Smooth muscle cell (in vitro differentiated cells): ENCODE measurements at regions not wholly inside any gene's neighbourhood (a gene's known extent, or its start where the extent isn't known, plus 50 kb on each side); places are given as distances from the start of the nearest gene placed in this dataset.

Experiments
- DNase-seq: peaks from one replicate; lab custom pipeline; 2025; ENCODE audit not compliant: unreplicated experiment; lab: John Stamatoyannopoulos, UW
- H2AFZ ChIP-seq: fragments of 200-600 bp; sonication (generic); 2 replicates; pipeline ENCODE4 v1.6.0; 2016; ENCODE audit warnings: antibody characterized with exemption, low read depth, mild to moderate bottlenecking
- H3F3A ChIP-seq: fragments of 200-600 bp; sonication (generic); 2 replicates; pipeline ENCODE4 v1.6.0; 2017; ENCODE audit warnings: antibody characterized with exemption, low read depth
- H3K27ac ChIP-seq: fragments of 200-600 bp; sonication (generic); 2 replicates; pipeline ENCODE4 v1.5.1; 2016; ENCODE audit warnings: low read depth, mild to moderate bottlenecking
- H3K27me3 ChIP-seq: fragments of 200-600 bp; sonication (generic); 2 replicates; pipeline ENCODE4 v1.6.1; 2016; ENCODE audit warnings: low read depth, mild to moderate bottlenecking
- H3K36me3 ChIP-seq: fragments of 200-600 bp; sonication (generic); 2 replicates; pipeline ENCODE4 v1.5.1; 2016; ENCODE audit warnings: low read depth
- H3K4me1 ChIP-seq: fragments of 200-600 bp; sonication (generic); 2 replicates; pipeline ENCODE4 v1.5.1; 2016; ENCODE audit warnings: low read depth
- H3K4me2 ChIP-seq: fragments of 200-600 bp; sonication (generic); 2 replicates; pipeline ENCODE4 v1.6.0; 2016; ENCODE audit warnings: mild to moderate bottlenecking
- H3K4me3 ChIP-seq: fragments of 200-600 bp; sonication (generic); 2 replicates; pipeline ENCODE4 v1.5.1; 2016; ENCODE audit warnings: mild to moderate bottlenecking
- H3K79me2 ChIP-seq: fragments of 200-600 bp; sonication (generic); 2 replicates; pipeline ENCODE4 v1.6.0; 2016; ENCODE audit warnings: low read depth, mild to moderate bottlenecking
- H3K9ac ChIP-seq: fragments of 200-600 bp; sonication (generic); 2 replicates; pipeline ENCODE4 v1.6.0; 2016; ENCODE audit warnings: low read depth
- H3K9me3 ChIP-seq: fragments of 200-600 bp; sonication (generic); replicated peaks from 2 replicates; pipeline ENCODE4 v1.5.1; 2016; ENCODE audit warnings: low read depth
- H4K20me1 ChIP-seq: fragments of 200-600 bp; sonication (generic); 2 replicates; pipeline ENCODE4 v1.6.0; 2016; ENCODE audit warnings: low read depth
- CTCF ChIP-seq: fragments of 200-600 bp; sonication (generic); IDR thresholded peaks from 2 replicates; pipeline ENCODE4 v1.5.1; 2017; ENCODE audit warnings: borderline replicate concordance, mild to moderate bottlenecking, antibody characterized with exemption; ENCODE audit not compliant: insufficient read depth, poor library complexity, severe bottlenecking
- WGBS: methylation state at CpG from one replicate; pipeline ENCODE4 v1.1.7; 2016; ENCODE audit warnings: low lambda C conversion rate; 5-methylcytosine and 5-hydroxymethylcytosine counted together

DNA sequence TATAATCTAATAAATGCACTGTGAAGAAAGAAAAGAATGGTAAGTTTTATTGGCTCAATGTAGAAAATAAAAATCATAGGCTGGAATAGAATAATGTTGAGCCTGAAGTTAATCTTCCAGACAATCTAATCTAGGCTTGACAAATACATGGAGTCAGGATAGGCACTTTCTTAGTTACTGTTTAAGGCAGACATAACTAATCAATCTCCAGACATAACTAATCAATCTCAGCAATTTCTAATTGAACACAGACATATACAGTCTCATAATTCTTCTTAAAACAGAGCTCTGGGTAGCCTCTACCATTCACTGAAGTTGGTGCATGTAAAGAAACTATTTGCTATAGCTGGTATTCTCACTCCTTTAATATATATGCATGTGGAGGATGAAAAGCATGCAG is 150.1 kb upstream of the CTAGE1 start:
- H3F3A ChIP-seq = no peaks in the 10 kb centered on the region
- H3K9ac ChIP-seq = no peak overlapping the region
- DNase-seq = no peak
- no peak overlapping the region for H3K27ac ChIP-seq
- no peak overlapping the region for H2AFZ ChIP-seq
- H3K27me3 ChIP-seq = no peaks in the 10 kb centered on the region
- TF ChIP-seq CTCF = no peak
- H3K36me3 ChIP-seq = no peaks in the 10 kb centered on the region
- no peak overlapping the region for H3K4me3 ChIP-seq
- H3K4me2 ChIP-seq = no peak overlapping the region
- peaks cover 3% of the 10 kb centered on the region for H3K4me1 ChIP-seq
- peaks cover 1% of the 10 kb centered on the region for H3K79me2 ChIP-seq
- H4K20me1 ChIP-seq = no peaks in the 10 kb centered on the region
- no peaks in the 10 kb centered on the region for H3K9me3 ChIP-seq

DNA sequence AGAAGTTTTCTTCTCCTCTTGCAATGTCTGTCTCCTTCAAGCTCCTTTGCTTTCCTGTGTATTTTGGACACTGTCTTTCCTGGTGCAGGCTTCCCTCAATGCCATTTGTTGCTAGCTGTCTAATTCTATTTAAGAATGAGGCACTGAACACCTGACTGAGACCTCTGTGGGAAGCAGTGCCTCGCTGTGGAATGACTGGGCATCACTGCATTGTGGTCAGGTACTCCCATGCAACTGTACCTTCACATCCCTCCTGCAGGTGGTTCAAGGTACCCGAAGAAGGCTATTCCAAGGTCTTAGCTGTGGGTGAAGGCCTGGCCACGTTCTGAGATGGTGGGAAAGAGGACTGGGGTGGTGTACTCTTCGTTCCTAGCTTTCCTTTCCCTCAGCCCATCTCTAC is 152.8 kb upstream of the CTAGE1 start:
- H2AFZ ChIP-seq = no peak overlapping the region
- H4K20me1 ChIP-seq = no peaks in the 10 kb centered on the region
- WGBS = 69% methylated on average over 4 of the region's 4 CpGs
- H3K36me3 ChIP-seq = no peaks in the 10 kb centered on the region
- H3K4me1 ChIP-seq = no peaks in the 10 kb centered on the region
- no peaks in the 10 kb centered on the region for H3K27me3 ChIP-seq
- no peak overlapping the region for H3K4me2 ChIP-seq
- no peak for TF ChIP-seq CTCF
- H3K4me3 ChIP-seq = no peak overlapping the region
- H3K27ac ChIP-seq = no peak overlapping the region
- no peaks in the 10 kb centered on the region for H3K9me3 ChIP-seq
- no peaks in the 10 kb centered on the region for H3K79me2 ChIP-seq
- no peak overlapping the region for H3K9ac ChIP-seq
- DNase-seq = no peak
- no peaks in the 10 kb centered on the region for H3F3A ChIP-seq

DNA sequence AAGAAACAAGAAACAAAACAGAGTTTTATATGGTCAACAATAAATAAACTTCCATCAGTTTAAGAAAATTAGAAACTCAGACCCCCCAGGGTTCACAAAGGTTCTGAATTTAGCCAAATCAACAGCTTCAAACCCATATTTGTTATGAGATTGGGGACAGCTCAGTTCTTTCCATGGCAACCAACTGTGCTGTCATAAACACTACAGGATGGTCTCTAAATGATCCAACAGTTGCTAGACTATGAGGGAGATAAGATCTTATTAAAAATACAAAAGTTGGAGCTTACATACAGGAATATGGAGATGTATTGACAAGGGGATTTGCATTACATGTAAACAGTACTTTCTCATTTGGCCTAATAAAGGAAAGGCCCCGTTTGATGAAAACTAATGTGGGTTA is 154.6 kb upstream of the CTAGE1 start:
- 87% methylated on average over 1 of the region's 1 CpG for WGBS
- Histone ChIP-seq H2AFZ (no peak overlapping the region), H3K4me2 (no peak overlapping the region), H3K79me2 (no peaks in the 10 kb centered on the region), H3K4me3 (no peak overlapping the region), H3K9me3 (no peaks in the 10 kb centered on the region), H3K4me1 (no peaks in the 10 kb centered on the region), H3K27ac (no peak overlapping the region), H4K20me1 (no peaks in the 10 kb centered on the region), H3F3A (no peaks in the 10 kb centered on the region), H3K36me3 (no peaks in the 10 kb centered on the region), H3K9ac (no peak overlapping the region), H3K27me3 (no peaks in the 10 kb centered on the region)
- no peak for TF ChIP-seq CTCF
- no peak for DNase-seq

GRCh38 chr18:22579271-22579670 is 161.6 kb upstream of the CTAGE1 start:
- H3K9ac ChIP-seq = no peak overlapping the region
- no peak overlapping the region for H2AFZ ChIP-seq
- WGBS = 84% methylated on average over 5 of the region's 5 CpGs
- H3K4me1 ChIP-seq = no peaks in the 10 kb centered on the region
- no peaks in the 10 kb centered on the region for H3F3A ChIP-seq
- DNase-seq = no peak
- no peaks in the 10 kb centered on the region for H4K20me1 ChIP-seq
- no peaks in the 10 kb centered on the region for H3K36me3 ChIP-seq
- H3K4me2 ChIP-seq = no peak overlapping the region
- TF ChIP-seq CTCF = no peak
- no peaks in the 10 kb centered on the region for H3K79me2 ChIP-seq
- no peak overlapping the region for H3K27ac ChIP-seq
- no peaks in the 10 kb centered on the region for H3K9me3 ChIP-seq
- H3K4me3 ChIP-seq = no peak overlapping the region
- no peaks in the 10 kb centered on the region for H3K27me3 ChIP-seq
